GM19397 (cell line): ENCODE measurements at regions not wholly inside any gene's neighbourhood (a gene's known extent, or its start where the extent isn't known, plus 50 kb on each side); places are given as distances from the start of the nearest gene placed in this dataset.
"Not testable (repeated sequence)": the region's sequence is repeated elsewhere in the genome, so short reads cannot be mapped to it uniquely, and the experiment has no call there.

Source experiments
- ATAC-seq: cut with Tn5 transposase; IDR thresholded peaks from one replicate; pipeline ENCODE4 v1.9.1; 2021; ENCODE audit warnings: mild to moderate bottlenecking, moderate library complexity; ENCODE audit not compliant: unreplicated experiment

DNA sequence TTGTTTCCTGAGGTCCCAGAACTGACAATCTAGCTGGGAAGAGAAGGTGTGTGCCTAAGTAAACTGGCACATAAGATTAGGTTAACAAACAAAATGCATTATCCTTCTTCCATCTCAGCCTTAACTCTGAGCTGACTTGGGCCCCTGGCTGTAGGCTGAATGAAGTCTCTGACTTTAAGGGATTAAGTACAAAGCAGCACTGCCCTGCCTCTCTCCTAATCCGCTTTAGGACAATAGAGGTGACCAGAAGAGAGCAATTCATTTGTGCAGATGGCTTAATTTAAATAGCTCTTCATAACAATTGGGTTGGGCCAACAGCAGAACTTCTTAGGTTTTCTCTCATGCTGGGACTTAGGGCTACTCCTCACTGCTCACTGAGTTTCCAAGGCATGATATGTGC lies 181.6 kb upstream of the SOX14 start:
- ATAC-seq, result no peak

- ATAC-seq, result no peak
Measured at GRCh38 chr3:137583256-137583655, 180.9 kb upstream of the SOX14 start.

- no peak for ATAC-seq
Measured at GRCh38 chr3:137588871-137589270, 175.2 kb upstream of the SOX14 start.

- not testable (repeated sequence) for ATAC-seq
Measured at GRCh38 chr3:137595415-137595814, 168.7 kb upstream of the SOX14 start.

GRCh38 chr3:137610723-137611122 lies 153.4 kb upstream of the SOX14 start:
- ATAC-seq, result no peak

- ATAC-seq, result no peak
Measured at GRCh38 chr3:137612291-137612690, 151.8 kb upstream of the SOX14 start.

DNA sequence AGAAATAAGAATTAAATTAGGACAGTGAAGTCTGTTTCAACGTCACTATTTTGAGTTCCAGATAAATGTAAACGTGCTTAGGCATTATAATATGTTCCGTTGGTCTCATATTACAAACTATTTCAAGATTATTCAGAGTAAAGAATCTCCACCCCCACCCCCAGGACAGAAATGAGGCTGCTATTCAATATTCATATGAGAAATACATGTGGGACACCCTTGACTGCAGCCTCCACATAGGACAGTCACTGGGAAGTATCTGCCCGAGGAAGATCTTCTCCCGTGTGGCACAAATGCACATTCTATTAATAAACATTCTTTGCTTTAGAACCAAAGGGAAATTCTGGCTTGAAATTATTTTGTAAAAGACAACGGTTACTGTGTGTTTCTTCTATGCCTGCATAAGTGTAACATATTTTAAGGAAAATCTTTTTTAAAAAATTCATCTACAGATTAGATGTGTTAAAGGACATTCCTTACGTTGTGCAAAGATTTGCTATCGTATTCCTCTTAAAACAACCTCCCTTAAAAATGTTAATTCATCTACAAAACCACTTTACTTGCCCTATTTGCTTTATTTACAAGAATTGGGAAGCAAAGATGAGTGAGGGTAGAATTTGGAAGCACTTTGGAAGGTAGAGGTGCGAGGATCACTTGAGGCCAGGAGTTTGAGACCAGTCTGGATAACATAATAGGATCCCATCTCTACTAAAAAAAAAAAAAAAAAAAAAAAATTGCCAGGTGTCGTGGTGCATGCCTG lies 148.3 kb upstream of the SOX14 start:
- ATAC-seq, result no peak

GRCh38 chr3:137641879-137642704 lies 122.0 kb upstream of the SOX14 start:
- no peak for ATAC-seq

DNA sequence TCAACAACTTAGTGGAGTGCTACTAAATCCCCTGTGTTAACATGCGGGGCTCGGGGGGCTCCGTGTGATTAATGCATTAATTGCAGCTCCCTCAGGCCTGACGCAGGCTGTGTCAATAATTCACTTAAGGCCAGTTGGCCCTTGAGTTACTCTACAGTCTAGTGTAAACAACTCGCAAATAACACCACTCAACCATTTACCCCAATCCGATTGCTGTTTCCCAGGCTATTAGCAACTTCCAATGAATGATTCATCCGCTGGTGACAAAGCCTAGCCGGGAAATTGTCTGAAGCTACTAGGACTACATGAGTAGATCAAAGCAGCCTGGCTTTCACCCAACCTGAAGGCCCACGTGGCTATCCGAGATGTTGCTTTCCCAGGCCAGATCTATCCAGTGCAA lies 121.3 kb upstream of the SOX14 start:
- ATAC-seq, result no peak

DNA sequence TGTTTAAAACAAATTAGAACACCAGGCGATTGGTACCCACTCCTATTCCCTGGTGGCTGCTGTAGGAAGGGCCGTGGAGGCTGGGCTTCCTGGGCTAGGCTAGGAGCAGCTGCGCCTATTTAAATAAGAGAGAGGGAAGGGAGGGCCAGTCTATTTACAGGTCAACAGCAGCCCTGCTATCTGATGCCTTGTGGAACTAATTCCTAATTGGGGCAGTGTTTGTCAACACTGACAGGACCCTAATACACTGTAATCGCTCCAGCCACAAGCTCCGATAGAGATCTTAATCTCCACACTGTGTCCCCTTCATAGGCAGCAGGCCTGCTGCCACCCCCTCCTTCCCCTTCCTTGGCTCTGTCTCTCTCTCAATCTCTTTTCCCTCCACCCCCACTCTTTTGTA lies 116.9 kb upstream of the SOX14 start:
- ATAC-seq, result no peak

DNA sequence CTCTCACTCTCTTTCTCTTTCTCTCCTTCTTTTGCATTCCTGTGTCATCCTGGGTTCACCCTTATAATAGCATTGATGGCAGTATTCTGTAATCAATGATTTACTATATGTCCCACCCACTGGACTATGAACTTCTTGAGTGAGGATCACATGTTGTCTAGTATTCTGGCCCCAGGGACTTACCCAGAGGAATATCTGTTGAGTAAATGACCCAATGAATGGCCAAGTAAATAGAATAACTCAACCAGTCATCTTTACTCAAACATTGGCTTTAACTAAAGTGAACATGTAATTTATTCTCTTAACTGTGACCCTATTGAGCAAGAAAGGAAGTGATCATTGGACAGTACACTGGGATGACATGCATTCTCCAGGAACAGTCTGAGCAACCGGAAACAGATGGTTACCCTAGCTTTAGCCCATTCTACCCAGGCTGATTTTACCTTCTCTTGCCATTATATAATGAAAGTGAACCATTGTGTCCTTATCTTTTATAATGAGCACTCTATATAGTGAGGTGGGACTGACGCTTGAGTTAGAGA lies 94.5 kb upstream of the SOX14 start:
- no peak for ATAC-seq

- ATAC-seq, result no peak
Measured at GRCh38 chr3:137687181-137687879, 76.8 kb upstream of the SOX14 start.

DNA sequence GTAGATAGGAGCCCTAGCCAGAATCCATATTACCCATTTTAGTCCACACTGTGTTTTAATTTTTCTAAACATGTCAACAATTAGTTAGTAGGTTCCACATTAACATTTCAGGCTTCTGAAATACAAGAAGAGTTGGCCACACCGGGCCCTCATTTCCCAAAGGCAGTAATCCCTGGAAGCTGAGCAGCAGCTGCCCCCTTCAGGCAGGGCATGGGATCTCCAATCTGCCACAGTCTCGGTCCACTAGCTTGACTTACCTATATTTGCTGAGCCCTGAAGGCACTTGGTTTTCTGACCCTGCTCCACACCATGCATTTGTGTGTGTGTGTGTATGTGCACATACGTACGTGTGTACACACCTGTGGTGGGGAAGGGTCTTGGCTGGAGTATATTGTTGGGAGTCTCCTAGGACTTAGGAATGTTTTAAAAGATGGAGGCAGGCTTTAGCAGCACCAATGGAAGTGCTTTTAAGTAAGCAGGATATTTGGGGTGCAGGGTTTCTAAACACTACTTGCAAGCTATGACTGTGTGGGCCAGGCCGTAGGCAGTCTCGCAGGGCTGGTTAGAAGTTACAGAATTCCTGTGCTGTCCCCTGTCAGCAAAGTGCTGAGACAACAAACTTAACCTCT lies 71.2 kb upstream of the SOX14 start:
- ATAC-seq, result no peak

GRCh38 chr3:137693791-137694190 lies 70.3 kb upstream of the SOX14 start:
- no peak for ATAC-seq

GRCh38 chr3:137694836-137695235 lies 69.3 kb upstream of the SOX14 start:
- ATAC-seq, result no peak

DNA sequence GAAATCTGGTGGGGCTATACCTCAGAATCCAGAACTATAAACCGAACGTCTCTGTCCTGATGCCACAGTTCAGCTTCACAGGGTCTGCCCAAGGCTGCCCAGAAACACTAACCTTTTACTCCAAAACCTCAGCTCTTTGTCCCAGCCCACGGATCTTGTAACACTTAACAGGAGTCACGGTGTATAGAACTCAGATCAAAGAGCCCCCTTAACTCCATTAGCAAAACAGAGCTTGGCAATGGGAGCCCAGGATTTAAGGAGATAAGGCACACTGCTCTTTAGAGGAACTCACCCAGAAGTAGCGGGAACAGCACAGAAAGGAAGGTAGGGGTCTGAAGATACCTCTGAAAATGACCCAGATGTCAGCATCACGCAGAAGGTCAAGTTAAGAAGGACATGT lies 68.8 kb upstream of the SOX14 start:
- no peak for ATAC-seq

DNA sequence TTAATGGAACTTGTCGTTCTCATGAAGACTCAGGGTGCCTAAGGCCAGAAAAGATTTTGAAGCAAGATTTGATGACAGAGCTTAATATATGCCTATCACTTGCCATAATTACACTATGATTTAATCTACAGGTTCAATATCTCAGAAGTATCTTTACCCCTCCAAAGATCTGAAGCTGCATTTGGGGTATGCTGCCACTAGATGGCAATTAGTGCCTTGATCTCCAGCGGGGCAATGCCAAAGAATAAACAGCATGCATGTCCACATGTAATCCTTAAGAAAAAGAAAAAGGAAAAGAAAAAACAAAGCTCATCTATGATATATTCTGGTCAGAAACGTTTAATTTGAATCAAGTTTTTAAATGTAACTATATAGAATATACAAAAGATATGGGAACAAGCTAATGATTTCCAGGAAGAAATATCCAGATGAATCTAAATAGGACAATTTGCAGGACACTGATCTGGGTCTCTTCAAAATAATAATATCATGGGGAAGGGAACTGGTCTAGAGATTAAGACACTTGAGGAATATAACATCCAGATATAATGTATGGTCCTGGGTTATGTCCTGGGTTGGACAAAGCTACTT lies 55.0 kb upstream of the SOX14 start:
- ATAC-seq, result no peak

- not testable (repeated sequence) for ATAC-seq
Measured at GRCh38 chr3:137713965-137714364, 50.1 kb upstream of the SOX14 start.
